Natural killer cell treated with Interleukin-12 subunit alpha and Interleukin-12 subunit beta and Interleukin-15 and Interleukin-18, amount 100 ng/mL, for 72 hours (primary cell): ENCODE measurements at regions not wholly inside any gene's neighbourhood (a gene's known extent, or its start where the extent isn't known, plus 50 kb on each side); places are given as distances from the start of the nearest gene placed in this dataset.
"Not testable (repeated sequence)": the region's sequence is repeated elsewhere in the genome, so short reads cannot be mapped to it uniquely, and the experiment has no call there.

Source experiments
- ATAC-seq, 2 donors: fragments of 150-1000 bp; cut with Tn5 transposase in 1 of 2; sonication (Bioruptor Pico), chemical (Tn5 transposase) in 1 of 2; 2 replicates each; pipeline ENCODE4 v1.10.0; 2021
- DNase-seq: peaks from one replicate; pipeline ENCODE4 v3.0.0; 2022; ENCODE audit warnings: low spot score
- H3K27ac Mint-ChIP-seq, 2 donors: 1 replicate in 1 of 2; 2 replicates in 1 of 2; pipeline ENCODE4 v1.8.0; 2022; ENCODE audit warnings: mixed read lengths in 2 of 2, mild to moderate bottlenecking in 1 of 2, moderate library complexity in 1 of 2
- H3K27me3 Mint-ChIP-seq, 2 donors: 1 replicate in 1 of 2; 2 replicates in 1 of 2; pipeline ENCODE4 v1.8.0; 2022; ENCODE audit warnings: mixed read lengths in 2 of 2
- H3K36me3 Mint-ChIP-seq: one replicate; pipeline ENCODE4 v1.8.0; 2022; ENCODE audit warnings: mixed read lengths
- H3K4me1 Mint-ChIP-seq, 2 donors: 1 replicate in 1 of 2; 2 replicates in 1 of 2; pipeline ENCODE4 v1.8.0; 2022; ENCODE audit warnings: low read depth in 2 of 2, mixed read lengths in 2 of 2, mild to moderate bottlenecking in 1 of 2
- H3K4me3 Mint-ChIP-seq: one replicate; pipeline ENCODE4 v1.8.0; 2022; ENCODE audit warnings: mixed read lengths
- H3K9me3 Mint-ChIP-seq: 2 replicates; pipeline ENCODE4 v1.8.0; 2022; ENCODE audit warnings: mixed read lengths

DNA sequence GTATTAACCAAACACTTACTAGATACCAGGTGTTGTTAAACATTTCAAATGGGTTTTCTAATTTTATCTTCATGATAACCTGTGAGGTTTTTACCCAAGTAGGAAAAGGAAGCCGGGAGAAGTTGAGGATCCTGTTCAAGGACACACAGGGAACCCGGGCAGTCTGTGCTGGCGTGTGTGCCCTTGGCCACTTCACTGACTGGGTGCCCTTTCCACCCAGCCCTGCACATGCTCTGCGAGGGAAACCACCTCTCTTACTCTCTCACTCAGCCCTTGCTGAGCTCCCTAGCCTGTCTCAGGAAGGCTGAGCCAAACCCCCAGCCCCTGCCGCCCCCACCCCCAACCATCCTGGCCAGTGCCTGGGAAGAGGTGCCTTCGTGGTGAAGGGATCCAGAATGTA lies 51.8 kb downstream of the TEX44 start:
- Mint-ChIP-seq H3K27ac (no peak overlapping the region), H3K27me3 (peaks cover 0 to 2% of the 10 kb centered on the region in 2 donors), H3K36me3 (no peaks in the 10 kb centered on the region), H3K4me3 (no peak overlapping the region), H3K4me1 (peaks cover 7 to 8% of the 10 kb centered on the region in 2 donors), H3K9me3 (no peaks in the 10 kb centered on the region)
- no peak for ATAC-seq
- DNase-seq = no peak

DNA sequence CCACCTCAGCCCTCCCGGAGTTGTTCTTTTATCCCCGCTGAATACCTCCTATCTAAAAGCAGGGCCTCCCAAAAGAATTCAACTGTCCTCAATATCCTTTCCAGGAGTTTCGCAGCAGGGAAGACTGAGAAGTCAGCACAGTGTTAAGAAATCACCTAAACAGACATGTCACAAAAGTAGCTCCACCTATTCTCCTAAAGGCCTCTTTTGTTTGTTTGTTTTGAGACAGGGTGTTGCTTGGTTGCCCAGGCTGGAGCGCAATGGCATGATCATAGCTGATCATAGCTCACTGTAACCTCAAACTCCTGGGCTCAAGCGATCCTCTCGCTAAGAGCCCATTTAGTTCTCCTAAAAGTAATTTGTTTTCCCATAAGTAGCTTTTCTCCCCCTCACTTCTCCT lies 53.8 kb downstream of the TEX44 start:
- Mint-ChIP-seq H3K36me3 (no peaks in the 10 kb centered on the region), H3K9me3 (no peaks in the 10 kb centered on the region), H3K27me3 (peaks cover 0 to 2% of the 10 kb centered on the region in 2 donors), H3K4me3 (no peak overlapping the region), H3K27ac (no peak overlapping the region), H3K4me1 (peaks cover 7 to 8% of the 10 kb centered on the region in 2 donors)
- DNase-seq = no peak
- ATAC-seq = no peak

DNA sequence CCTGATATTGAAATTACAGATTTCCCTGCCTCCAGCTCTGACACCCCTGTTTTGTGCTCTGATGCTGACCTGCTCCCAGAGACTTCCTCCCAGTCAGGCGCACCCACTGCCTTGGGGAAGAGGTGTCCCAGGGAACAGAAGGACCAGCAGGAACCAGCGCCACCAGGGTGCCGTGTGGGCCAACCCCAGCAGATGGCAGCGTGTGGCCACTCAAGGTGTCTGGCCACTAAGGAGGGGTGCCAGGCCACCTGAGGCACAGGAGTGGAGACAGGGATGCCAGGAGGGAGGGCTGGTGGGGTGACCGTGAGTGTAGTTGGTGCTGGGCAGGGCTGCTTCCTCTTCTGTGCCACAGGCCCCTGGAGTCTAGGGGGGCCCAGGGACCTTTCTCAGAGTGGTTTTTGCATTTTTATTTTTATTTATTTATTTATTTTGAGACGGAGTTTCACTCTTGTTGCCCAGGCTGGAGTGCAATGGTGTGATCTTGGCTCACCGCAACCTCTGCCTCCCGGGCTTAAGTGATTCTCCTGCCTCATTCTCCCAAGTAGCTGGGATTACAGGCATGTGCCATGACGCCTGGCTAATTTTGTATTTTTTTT lies 56.0 kb downstream of the TEX44 start:
- Mint-ChIP-seq H3K27me3 (peaks cover 0 to 2% of the 10 kb centered on the region in 2 donors), H3K4me1 (no peaks in the 10 kb centered on the region), H3K27ac (no peak overlapping the region), H3K9me3 (no peaks in the 10 kb centered on the region), H3K4me3 (no peak overlapping the region), H3K36me3 (no peaks in the 10 kb centered on the region)
- DNase-seq (no peak), ATAC-seq (peak; percentile 67 to 81)

GRCh38 chr2:231651561-231651960 lies 56.8 kb upstream of the PTMA start:
- not testable (repeated sequence) for DNase-seq, H3K36me3 Mint-ChIP-seq, H3K9me3 Mint-ChIP-seq, H3K4me3 Mint-ChIP-seq, H3K4me1 Mint-ChIP-seq, H3K27ac Mint-ChIP-seq, H3K27me3 Mint-ChIP-seq
- peak in 1 of 2 donors; percentile 79 for ATAC-seq

GRCh38 chr2:231655488-231655887 lies 52.8 kb upstream of the PTMA start:
- Mint-ChIP-seq H3K27me3 (no peaks in the 10 kb centered on the region), H3K4me3 (no peak overlapping the region), H3K27ac (no peak overlapping the region), H3K36me3 (no peaks in the 10 kb centered on the region), H3K4me1 (no peaks in the 10 kb centered on the region), H3K9me3 (no peaks in the 10 kb centered on the region)
- ATAC-seq (peak in 1 of 2 donors; percentile 27), DNase-seq (no peak)

DNA sequence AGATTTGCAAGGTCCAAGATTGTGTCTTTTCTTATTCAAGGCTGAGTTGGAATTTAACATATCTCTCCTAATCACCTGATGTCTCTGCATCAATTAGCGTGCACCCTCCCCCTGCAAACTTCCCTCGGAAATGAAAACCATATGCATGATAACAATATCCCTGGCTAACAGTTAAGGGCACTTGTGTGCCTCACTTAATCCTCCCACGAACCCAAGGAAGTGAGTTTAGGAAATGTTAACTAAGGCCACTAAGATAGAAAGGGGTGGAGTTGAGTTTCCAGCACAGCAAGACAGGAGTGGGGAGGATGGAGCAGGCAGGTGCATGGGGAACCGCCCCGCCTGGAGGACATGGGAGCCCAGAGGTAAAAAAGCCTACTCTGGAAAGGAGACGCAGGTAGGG lies 52.4 kb upstream of the PTMA start:
- H3K27me3 Mint-ChIP-seq = no peaks in the 10 kb centered on the region
- no peak overlapping the region for H3K27ac Mint-ChIP-seq
- H3K4me3 Mint-ChIP-seq = no peak overlapping the region
- H3K4me1 Mint-ChIP-seq = no peaks in the 10 kb centered on the region
- H3K9me3 Mint-ChIP-seq = no peaks in the 10 kb centered on the region
- no peaks in the 10 kb centered on the region for H3K36me3 Mint-ChIP-seq
- DNase-seq = no peak
- no peak for ATAC-seq
